ENCODE measurements at regions not wholly inside any gene's neighbourhood (a gene's known extent, or its start where the extent isn't known, plus 50 kb on each side); places are given as distances from the start of the nearest gene placed in this dataset.

DNA sequence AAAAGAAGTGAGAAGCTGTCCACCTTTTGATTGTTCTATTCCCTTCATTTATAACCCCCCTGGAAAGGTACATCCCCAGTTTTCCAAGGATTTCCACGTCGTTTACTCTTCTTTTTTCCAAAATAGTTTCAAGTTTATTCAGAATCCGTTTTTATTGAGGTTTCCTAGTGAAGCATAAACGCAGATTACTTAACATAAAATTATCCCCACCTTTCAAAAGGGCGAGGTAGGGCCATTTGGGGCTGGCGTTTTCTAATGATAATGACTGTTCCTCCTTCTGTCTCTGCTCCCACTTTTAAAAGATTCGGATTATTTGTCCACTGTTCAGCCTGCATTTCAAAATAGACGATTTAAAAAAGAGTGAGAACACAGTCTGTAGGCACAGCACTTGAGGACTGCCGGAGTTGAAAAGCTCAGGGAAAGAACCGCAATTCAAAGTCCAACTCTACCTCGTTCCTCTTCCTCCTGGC lies 165.2 kb upstream of the PPP1R3A start:
- ATAC-seq (peak; percentile 13), DNase-seq (ENCODE audit: low spot score) (no peak), FAIRE-seq (no peak)
- no peak overlapping the region for H3K9ac ChIP-seq (ENCODE audit: insufficient read depth, low read depth, low read length)
- H3K79me2 ChIP-seq (ENCODE audit: insufficient read depth, low read length) = no peaks in the 10 kb centered on the region
- no peaks in the 10 kb centered on the region for H3K36me3 ChIP-seq (replicated peaks in 1 of 2; ENCODE audit: control insufficient read depth in 1 of 2, insufficient read depth in 2 of 2, low read length in 2 of 2)
- no peaks in the 10 kb centered on the region for H4K20me1 ChIP-seq (ENCODE audit: insufficient read depth, low read length)
- no peak overlapping the region for H3K4me3 ChIP-seq (replicated peaks in 1 of 3; ENCODE audit: insufficient read depth in 1 of 3, low read depth in 2 of 3, low read length in 3 of 3)
- peaks cover 1 to 28% of the 10 kb centered on the region in 2 experiments for H3K27me3 ChIP-seq (ENCODE audit: control insufficient read depth in 1 of 2, insufficient read depth in 2 of 2, low read length in 2 of 2)
- intact Hi-C loops (cut with micrococcal nuclease; ENCODE audit: unreplicated experiment) = no loop called here
- H3K27ac ChIP-seq (ENCODE audit: extremely low read length, insufficient read depth, low read length) = no peak overlapping the region
- no TSS peak for BruUV-seq (replicated peaks)
- no peak overlapping the region for H2AFZ ChIP-seq (ENCODE audit: low read length)
- POLR2A ChIA-PET = no interaction called here
- H3K4me2 ChIP-seq (ENCODE audit: low read depth, low read length) = 0 out of 2 replicates have a peak overlapping the region, but pooled peaks have one; percentile 59
- CTCF ChIA-PET (ENCODE audit: low intra/inter-chr PET ratio, low total read pairs) = no interaction called here
- no peaks in the 10 kb centered on the region for H3K9me3 ChIP-seq (ENCODE audit: low read length)
- peaks cover 43% of the 10 kb centered on the region for H3K4me1 ChIP-seq (ENCODE audit: insufficient read depth, low read length)
- WGBS (ENCODE audit: low lambda C conversion rate) = 9% methylated on average over 11 of the region's 11 CpGs
- in situ Hi-C loops (cut with HindIII; ENCODE audit: extremely low pct_ligation_motif_present, low pct_unique_long_range_greater_than_20kb) = loop anchor here (25.0 kb wide), 1 partner anchor 328 kb away; the partner anchor contains the start of gene FOXP2
- peak; percentile 20; the same call in 1 of the 2 replicates for TF ChIP-seq HNF4A (CRISPR knock-in tag; IDR thresholded peaks at IDR 0.05)
- TF ChIP-seq ZNF7 (CRISPR knock-in tag; IDR thresholded peaks at IDR 0.05) = no peak
- TF ChIP-seq ZNF777 (CRISPR knock-in tag; IDR thresholded peaks at IDR 0.05) = 0 out of 2 replicates have a peak, but pooled peaks have one; percentile 13
- TF ChIP-seq BRCA1 (CRISPR knock-in tag; IDR thresholded peaks at IDR 0.05) = no peak

GRCh38 chr7:114083166-114084001 lies 164.6 kb upstream of the PPP1R3A start:
- no TSS peak for BruUV-seq (replicated peaks)
- no peak for FAIRE-seq
- Histone ChIP-seq H3K9ac (ENCODE audit: insufficient read depth, low read depth, low read length) (no peak overlapping the region), H3K27ac (ENCODE audit: extremely low read length, insufficient read depth, low read length) (no peak overlapping the region), H3K4me3 (replicated peaks in 1 of 3; ENCODE audit: insufficient read depth in 1 of 3, low read depth in 2 of 3, low read length in 3 of 3) (peak overlapping the region in 2 of 3 experiments; percentile 31 to 53; a peak in 2 of 6 replicates), H3K79me2 (ENCODE audit: insufficient read depth, low read length) (no peaks in the 10 kb centered on the region), H3K9me3 (ENCODE audit: low read length) (no peaks in the 10 kb centered on the region), H3K36me3 (replicated peaks in 1 of 2; ENCODE audit: control insufficient read depth in 1 of 2, insufficient read depth in 2 of 2, low read length in 2 of 2) (no peaks in the 10 kb centered on the region), H3K4me1 (ENCODE audit: insufficient read depth, low read length) (peaks cover 43% of the 10 kb centered on the region), H2AFZ (ENCODE audit: low read length) (peak overlapping the region; percentile 19), H3K4me2 (ENCODE audit: low read depth, low read length) (peak overlapping the region; percentile 53), H3K27me3 (ENCODE audit: control insufficient read depth in 1 of 2, insufficient read depth in 2 of 2, low read length in 2 of 2) (peaks cover 1 to 28% of the 10 kb centered on the region in 2 experiments), H4K20me1 (ENCODE audit: insufficient read depth, low read length) (no peaks in the 10 kb centered on the region)
- CTCF ChIA-PET (ENCODE audit: low intra/inter-chr PET ratio, low total read pairs) = no interaction called here
- in situ Hi-C loops (cut with HindIII; ENCODE audit: extremely low pct_ligation_motif_present, low pct_unique_long_range_greater_than_20kb) = loop anchor here (25.0 kb wide), 1 partner anchor 329 kb away; the partner anchor contains the start of gene FOXP2
- POLR2A ChIA-PET = no interaction called here
- ATAC-seq = peak; percentile 64
- DNase-seq (ENCODE audit: low spot score) = no peak
- intact Hi-C loops (cut with micrococcal nuclease; ENCODE audit: unreplicated experiment) = loop anchor here (2.0 kb wide), 2 partner anchors 127 to 1767 kb away; no protein-coding TSS in a partner anchor
- 21% methylated on average over 43 of the region's 45 CpGs for WGBS (ENCODE audit: low lambda C conversion rate)
- TF ChIP-seq JDP2 (CRISPR knock-in tag; IDR thresholded peaks at IDR 0.05; ENCODE audit: borderline replicate concordance) (no peak), ZNF782 (CRISPR knock-in tag; IDR thresholded peaks at IDR 0.05; ENCODE audit: borderline replicate concordance) (0 out of 2 replicates have a peak, but pooled peaks have one; percentile 39), BCL6 (CRISPR knock-in tag; IDR thresholded peaks at IDR 0.05) (0 out of 2 replicates have a peak, but pooled peaks have one; percentile 27), CBX2 (IDR thresholded peaks at IDR 0.05; ENCODE audit: low read depth, low read length) (peak; percentile 2; the same call in 1 of the 2 replicates), CBX2 (CRISPR knock-in tag; IDR thresholded peaks at IDR 0.05; ENCODE audit: low read depth) (no peak)
- TF ChIP-seq, protein P1, sequence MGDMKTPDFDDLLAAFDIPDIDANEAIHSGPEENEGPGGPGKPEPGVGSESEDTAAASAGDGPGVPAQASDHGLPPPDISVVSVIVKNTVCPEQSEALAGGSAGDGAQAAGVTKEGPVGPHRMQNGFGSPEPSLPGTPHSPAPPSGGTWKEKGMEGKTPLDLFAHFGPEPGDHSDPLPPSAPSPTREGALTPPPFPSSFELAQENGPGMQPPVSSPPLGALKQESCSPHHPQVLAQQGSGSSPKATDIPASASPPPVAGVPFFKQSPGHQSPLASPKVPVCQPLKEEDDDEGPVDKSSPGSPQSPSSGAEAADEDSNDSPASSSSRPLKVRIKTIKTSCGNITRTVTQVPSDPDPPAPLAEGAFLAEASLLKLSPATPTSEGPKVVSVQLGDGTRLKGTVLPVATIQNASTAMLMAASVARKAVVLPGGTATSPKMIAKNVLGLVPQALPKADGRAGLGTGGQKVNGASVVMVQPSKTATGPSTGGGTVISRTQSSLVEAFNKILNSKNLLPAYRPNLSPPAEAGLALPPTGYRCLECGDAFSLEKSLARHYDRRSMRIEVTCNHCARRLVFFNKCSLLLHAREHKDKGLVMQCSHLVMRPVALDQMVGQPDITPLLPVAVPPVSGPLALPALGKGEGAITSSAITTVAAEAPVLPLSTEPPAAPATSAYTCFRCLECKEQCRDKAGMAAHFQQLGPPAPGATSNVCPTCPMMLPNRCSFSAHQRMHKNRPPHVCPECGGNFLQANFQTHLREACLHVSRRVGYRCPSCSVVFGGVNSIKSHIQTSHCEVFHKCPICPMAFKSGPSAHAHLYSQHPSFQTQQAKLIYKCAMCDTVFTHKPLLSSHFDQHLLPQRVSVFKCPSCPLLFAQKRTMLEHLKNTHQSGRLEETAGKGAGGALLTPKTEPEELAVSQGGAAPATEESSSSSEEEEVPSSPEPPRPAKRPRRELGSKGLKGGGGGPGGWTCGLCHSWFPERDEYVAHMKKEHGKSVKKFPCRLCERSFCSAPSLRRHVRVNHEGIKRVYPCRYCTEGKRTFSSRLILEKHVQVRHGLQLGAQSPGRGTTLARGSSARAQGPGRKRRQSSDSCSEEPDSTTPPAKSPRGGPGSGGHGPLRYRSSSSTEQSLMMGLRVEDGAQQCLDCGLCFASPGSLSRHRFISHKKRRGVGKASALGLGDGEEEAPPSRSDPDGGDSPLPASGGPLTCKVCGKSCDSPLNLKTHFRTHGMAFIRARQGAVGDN (CRISPR knock-in tag; IDR thresholded peaks at IDR 0.05) = peak; percentile 37; the same call in 1 of the 2 replicates
- TF ChIP-seq, protein P2, sequence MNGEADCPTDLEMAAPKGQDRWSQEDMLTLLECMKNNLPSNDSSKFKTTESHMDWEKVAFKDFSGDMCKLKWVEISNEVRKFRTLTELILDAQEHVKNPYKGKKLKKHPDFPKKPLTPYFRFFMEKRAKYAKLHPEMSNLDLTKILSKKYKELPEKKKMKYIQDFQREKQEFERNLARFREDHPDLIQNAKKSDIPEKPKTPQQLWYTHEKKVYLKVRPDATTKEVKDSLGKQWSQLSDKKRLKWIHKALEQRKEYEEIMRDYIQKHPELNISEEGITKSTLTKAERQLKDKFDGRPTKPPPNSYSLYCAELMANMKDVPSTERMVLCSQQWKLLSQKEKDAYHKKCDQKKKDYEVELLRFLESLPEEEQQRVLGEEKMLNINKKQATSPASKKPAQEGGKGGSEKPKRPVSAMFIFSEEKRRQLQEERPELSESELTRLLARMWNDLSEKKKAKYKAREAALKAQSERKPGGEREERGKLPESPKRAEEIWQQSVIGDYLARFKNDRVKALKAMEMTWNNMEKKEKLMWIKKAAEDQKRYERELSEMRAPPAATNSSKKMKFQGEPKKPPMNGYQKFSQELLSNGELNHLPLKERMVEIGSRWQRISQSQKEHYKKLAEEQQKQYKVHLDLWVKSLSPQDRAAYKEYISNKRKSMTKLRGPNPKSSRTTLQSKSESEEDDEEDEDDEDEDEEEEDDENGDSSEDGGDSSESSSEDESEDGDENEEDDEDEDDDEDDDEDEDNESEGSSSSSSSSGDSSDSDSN (CRISPR knock-in tag; IDR thresholded peaks at IDR 0.05) = no peak
